Amniotic epithelial cell (primary cell): ENCODE measurements at regions not wholly inside any gene's neighbourhood (a gene's known extent, or its start where the extent isn't known, plus 50 kb on each side); places are given as distances from the start of the nearest gene placed in this dataset.
"Not testable (repeated sequence)": the region's sequence is repeated elsewhere in the genome, so short reads cannot be mapped to it uniquely, and the experiment has no call there.

ENCODE experiments used
- DNase-seq: peaks from one replicate; pipeline ENCODE4 v3.0.0-alpha.2; 2010; ENCODE audit warnings: low read depth

DNA sequence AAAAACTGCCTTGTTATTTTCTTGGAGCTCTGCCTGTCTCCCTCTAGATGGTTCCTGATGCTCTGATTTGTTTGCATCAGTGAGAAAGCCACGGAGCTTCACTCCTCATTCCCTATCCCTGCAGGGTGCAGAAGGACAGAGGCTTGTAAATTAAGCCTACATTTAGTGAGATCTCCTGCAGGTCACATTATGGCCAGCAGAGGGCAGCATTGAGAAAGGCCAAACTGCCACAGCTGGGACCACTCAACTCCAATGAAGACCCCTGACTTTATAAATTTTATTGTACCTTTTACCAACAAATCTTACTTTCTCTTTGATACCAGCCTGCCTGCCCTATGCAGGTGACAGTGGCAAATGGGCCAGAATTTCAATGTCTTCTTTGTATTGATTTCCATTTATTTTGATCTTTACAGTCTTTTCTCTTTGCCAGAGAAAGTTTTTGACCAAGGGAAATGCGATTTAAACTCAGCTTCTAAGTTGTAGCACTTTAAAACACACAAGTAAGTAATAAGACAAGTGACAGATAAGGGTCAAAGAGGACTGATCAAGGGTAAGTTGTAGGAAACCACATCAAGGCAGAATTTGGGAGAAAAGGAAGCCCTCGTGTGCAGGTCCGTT, 1029.1 kb upstream of the KLHL29 start:
- DNase-seq = no peak

GRCh38 chr2:22359071-22359672, 1025.8 kb upstream of the KLHL29 start:
- DNase-seq = no peak

DNA sequence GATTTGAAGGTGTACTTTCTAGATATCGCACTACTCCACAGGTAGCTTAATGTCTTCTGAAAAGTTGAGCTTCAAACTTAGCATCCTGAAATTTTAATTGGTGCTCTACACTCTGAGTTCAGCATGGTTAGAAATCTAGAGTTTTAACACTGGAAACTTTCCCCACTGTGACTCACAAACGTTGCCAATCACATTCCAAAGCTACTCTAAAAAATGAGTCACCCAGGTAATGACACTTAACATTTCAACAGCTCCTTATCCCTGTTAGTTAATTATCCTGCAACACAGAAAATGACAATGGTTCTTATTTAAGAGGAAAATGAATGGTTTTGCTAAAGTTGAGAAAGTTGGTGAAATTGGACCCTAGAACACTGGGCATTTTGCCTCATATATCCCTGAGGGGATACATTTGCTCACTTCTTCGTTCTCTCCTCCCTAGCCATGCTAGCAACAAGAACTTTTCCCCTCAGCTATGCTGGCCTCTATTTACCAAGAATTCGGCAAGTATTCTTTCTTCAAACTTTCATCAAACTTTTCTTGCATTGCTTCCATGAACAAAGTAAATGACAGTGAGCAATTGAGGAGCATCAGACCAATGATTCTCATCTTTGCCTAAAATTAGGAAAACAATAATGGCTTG, 1024.1 kb upstream of the KLHL29 start:
- no peak for DNase-seq

DNA sequence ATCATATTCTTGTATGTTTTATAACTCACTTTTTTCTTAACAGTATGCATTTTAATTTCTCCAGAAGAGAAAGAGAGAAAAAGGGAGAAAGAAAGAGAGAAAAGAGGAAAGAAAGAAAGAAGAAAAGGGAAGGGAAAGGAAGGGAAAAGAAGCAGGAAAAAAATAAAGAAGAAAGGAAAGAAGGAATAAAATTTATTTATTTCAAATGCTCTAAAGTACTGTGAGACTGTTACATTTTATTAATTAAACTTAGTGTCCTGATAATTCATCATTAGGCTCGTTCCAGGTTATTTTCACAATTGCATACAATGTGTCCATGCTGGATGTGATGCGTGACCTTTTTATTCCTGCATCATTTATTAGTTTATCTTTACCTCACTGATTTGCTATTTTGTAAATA, 1023.4 kb upstream of the KLHL29 start:
- DNase-seq = no peak

DNA sequence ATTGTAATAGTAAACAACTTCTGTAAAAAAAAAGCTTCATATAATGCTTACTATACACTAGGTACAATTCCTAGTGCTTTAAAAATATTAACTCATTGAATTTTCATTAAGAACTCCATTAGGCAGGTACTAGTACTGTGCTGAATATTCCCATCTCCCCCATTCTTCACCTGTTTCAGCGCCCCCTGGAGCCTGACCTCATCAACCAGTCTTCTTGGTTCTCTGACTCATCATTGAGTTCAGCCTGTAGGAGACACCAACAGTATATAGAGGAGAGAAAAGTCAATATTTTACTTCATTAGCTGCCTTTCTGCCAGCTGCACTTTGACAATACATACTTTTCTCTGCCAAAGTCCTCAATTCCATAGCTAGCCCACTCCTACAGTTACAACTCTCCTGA, 1009.9 kb upstream of the KLHL29 start:
- no peak for DNase-seq

- no peak for DNase-seq
These were observed 1007.7 kb upstream of the KLHL29 start for GRCh38 chr2:22377268-22377667.

- DNase-seq = no peak
These were observed 1002.4 kb upstream of the KLHL29 start for GRCh38 chr2:22382479-22383169.

GRCh38 chr2:22397847-22398246, 987.1 kb upstream of the KLHL29 start:
- DNase-seq = no peak

GRCh38 chr2:22403748-22404147, 981.2 kb upstream of the KLHL29 start:
- no peak for DNase-seq

GRCh38 chr2:22406625-22407024, 978.4 kb upstream of the KLHL29 start:
- no peak for DNase-seq

DNA sequence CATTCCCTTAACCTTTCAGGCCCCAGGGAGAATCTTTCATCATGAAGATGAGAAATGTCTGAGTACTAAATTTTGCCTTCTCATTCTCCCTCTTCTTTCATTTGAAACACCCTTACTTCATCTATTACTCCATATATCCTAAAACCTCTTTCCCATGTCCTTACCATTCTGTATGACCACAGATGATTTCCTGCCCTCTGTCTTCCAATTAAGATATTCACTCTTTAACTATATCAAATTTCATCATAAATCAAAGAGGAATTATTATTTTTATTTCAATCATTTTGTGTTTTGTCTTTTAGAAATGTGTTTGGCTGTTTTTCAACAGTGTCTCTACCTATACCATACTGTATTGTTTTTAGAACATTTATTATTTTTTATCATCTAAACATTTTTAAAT, 964.9 kb upstream of the KLHL29 start:
- no peak for DNase-seq

DNA sequence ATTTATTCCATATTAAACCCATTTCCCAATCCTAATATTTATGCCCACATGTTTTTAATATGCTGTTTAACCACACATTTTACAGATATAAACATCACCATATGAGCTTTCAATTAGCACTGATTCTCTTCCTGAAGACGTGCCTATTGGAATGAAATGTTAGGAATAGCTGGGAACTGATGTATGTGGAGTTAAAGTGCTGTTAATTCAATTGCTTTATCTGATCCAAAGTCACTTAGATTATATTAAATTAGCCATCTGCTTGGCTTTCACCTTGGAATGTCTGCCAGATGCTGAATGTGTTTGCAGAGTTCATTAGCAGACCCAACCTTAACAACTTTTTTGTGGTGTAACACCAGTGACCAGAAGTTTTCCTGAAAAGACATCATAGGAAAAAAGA, 942.9 kb upstream of the KLHL29 start:
- no peak for DNase-seq

DNA sequence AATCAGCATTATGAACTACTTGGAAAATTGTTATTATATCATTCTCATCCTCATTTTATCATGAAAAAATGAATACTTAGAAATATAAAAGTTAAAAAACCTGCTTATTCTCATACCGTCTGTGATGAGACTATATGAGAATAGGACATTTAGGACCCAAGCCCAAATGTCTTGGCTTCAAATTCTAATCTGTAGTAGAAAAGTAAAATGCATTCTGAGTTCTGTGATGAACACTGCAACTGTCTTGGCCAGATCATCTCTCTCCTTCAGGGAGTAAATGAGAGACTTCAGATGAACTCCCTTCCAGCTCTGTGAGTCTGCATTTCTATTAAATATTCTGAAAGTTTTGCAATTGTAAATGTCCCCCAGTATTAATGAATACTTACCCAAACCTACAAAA, 940.7 kb upstream of the KLHL29 start:
- no peak for DNase-seq

DNA sequence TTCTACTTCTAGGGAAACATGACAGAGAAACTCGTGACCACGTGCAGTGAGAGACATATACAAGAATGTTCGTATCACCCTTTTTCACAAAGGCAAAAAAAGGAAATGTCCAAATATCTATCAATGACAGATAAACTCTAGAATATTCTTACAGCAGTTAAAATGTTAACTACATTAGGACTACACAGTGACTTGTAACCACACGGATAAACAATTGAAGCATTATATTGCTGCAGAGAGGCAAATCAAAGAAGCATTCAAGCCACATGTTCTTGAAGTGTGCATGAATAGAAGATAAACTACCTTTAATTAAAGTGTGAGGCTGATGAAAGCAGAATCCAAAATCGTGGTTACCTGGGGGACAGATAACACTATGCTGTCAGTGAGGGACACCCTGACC, 935.3 kb upstream of the KLHL29 start:
- no peak for DNase-seq

DNA sequence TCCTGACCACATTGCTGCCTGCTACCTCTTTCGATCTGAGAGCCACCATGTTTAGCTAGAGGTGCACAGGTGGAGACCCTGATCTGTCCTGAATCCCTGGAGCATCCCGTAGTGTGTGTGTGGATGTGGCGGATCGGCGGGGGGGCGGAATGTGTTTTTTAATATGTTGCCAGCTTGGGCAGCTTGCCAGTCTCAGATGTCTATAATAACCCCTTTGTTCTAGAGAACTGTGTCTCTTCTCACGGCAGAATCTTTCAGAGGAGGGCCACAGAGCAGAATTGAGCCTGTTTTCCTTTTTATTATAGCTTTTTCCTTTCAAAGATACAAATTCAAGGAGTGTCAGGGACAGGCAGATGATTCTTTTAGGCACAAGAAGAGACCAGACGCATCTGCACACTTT, 934.1 kb upstream of the KLHL29 start:
- DNase-seq = no peak

GRCh38 chr2:22454826-22455485, 930.0 kb upstream of the KLHL29 start:
- DNase-seq = no peak

DNA sequence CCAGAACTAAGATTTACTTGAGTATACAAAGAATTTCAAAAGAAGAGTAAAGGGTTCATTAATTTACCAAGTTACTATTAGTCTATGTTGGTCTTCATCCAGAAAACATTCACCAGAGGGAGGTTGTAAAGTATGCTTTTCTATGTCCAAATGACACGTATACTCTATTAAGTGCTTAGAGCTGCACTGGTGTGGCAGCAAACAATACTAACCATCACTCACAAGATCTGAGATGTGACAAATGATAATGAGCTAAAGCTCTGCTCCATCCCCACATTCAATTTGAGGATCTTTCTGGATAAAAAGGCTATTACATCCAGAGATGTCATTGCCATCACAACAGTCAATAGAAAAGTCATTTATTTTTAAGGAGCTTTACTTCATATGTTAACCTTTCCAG, 926.5 kb upstream of the KLHL29 start:
- no peak for DNase-seq

- DNase-seq = not testable (repeated sequence)
These were observed 909.9 kb upstream of the KLHL29 start for GRCh38 chr2:22475103-22475502.

- DNase-seq = no peak
These were observed 906.6 kb upstream of the KLHL29 start for GRCh38 chr2:22478329-22478728.

DNA sequence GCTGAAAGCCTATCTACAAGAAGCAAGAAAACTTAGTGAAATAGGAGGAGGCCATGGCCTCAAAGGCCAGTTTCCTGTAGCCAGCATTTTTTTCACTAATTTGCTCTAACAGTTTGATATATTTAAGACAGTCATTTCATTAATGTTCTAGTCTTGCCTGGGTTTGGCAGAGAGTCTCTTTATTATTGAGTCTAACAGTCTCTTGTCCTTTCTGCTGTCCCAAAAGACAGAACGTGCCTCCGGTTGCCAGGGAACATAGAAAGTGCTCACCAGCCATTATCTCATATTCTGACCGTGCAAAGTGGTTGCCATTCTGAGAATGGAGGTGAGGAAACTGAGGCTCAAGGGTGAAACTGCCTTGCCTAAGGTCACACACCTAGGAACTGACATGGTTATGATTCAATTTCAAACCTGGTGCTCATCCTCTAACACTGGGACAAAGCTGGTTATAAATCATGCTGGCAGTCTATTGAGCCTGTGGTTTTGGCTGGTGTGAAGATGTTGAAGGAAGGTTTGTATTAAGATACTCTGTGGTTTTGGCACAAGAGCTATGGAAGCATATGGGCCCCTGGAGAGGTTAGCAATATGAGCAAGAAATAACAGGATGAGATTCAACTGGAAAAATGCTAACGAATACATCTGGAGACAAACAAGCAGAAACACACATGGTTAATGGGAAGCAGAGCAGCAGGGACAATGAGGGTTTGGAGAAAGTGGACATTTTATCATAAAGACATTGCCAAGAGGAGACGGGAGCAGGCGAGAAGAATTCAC, 903.3 kb upstream of the KLHL29 start:
- no peak for DNase-seq

DNA sequence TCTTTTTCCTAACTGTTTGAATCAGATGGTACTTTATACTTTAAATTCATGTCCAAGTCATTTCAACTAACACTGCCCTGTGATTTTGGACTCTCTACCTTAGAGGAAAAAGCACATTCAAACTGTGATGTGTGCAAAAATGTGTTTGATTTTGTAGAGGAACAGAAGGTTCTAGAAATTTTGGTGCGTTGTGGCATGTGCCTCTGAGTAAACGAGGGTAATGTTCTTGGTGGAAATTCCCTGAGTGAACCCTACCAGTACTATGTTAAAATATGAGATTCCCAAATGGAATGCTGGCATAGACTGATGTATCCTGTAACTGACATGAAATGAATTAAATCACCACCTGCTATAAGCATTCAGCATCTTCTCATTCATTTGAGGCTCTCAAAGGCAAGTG, 901.9 kb upstream of the KLHL29 start:
- DNase-seq = no peak

GRCh38 chr2:22485486-22485885, 899.5 kb upstream of the KLHL29 start:
- DNase-seq = no peak
